Mesodermal cell (in vitro differentiated cells): ENCODE measurements at regions not wholly inside any gene's neighbourhood (a gene's known extent, or its start where the extent isn't known, plus 50 kb on each side); places are given as distances from the start of the nearest gene placed in this dataset.
A peak's percentile ranks its signal among the peaks of the same experiment; 100 is the strongest.
"Not testable (repeated sequence)": the region's sequence is repeated elsewhere in the genome, so short reads cannot be mapped to it uniquely, and the experiment has no call there.

Source experiments
- H3K27ac ChIP-seq: 2 replicates; pipeline ENCODE4 v1.7.0; 2013; ENCODE audit warnings: mild to moderate bottlenecking, low read depth, low read length, moderate library complexity; ENCODE audit not compliant: severe bottlenecking
- H3K36me3 ChIP-seq: 2 replicates; pipeline ENCODE4 v1.7.1; 2013; ENCODE audit warnings: mild to moderate bottlenecking, low read length, moderate library complexity; ENCODE audit not compliant: control insufficient read depth, insufficient read depth
- H3K4me1 ChIP-seq: one replicate; pipeline ENCODE4 v1.7.1; 2013; ENCODE audit warnings: mild to moderate bottlenecking, low read length; ENCODE audit not compliant: insufficient read depth, control insufficient read depth, poor library complexity, severe bottlenecking
- H3K4me3 ChIP-seq: 2 replicates; pipeline ENCODE4 v1.7.0; 2013; ENCODE audit warnings: low read length, control low read depth, mild to moderate bottlenecking; ENCODE audit not compliant: insufficient read depth, poor library complexity, severe bottlenecking; ENCODE audit errors: extremely low read depth
- H3K9me3 ChIP-seq: 2 replicates; pipeline ENCODE4 v1.7.1; 2013; ENCODE audit warnings: mild to moderate bottlenecking, low read length, moderate library complexity; ENCODE audit not compliant: control insufficient read depth
- WGBS, 2 experiments: methylation state at CpG; one replicate each; pipeline ENCODE4 v1.1.5; 2013; ENCODE audit warnings: missing lambda C conversion rate in 2 of 2; ENCODE audit not compliant: insufficient coverage in 2 of 2; 5-methylcytosine and 5-hydroxymethylcytosine counted together

- Histone ChIP-seq H3K4me3 (no peak overlapping the region), H3K9me3 (no peaks in the 10 kb centered on the region), H3K36me3 (no peaks in the 10 kb centered on the region), H3K4me1 (no peaks in the 10 kb centered on the region), H3K27ac (no peak overlapping the region)
- WGBS, 2 experiments = no CpG with 5 or more reads among the region's 3 CpGs
These were observed 963.3 kb upstream of the GRIA3 start for GRCh38 chrX:122220644-122221373.

- H3K27ac ChIP-seq, H3K36me3 ChIP-seq, H3K4me3 ChIP-seq, H3K9me3 ChIP-seq, H3K4me1 ChIP-seq: not testable (repeated sequence)
- no CpG with 5 or more reads among the region's 4 CpGs for WGBS, 2 experiments
These were observed 962.3 kb upstream of the GRIA3 start for GRCh38 chrX:122221810-122222209.

GRCh38 chrX:122224137-122224536, 959.9 kb upstream of the GRIA3 start:
- WGBS, 2 experiments = 0% methylated on average over 2 of the region's 9 CpGs; no CpG with 5 or more reads in 1 of the 2 experiments
- H3K27ac ChIP-seq, H3K4me1 ChIP-seq, H3K4me3 ChIP-seq, H3K36me3 ChIP-seq, H3K9me3 ChIP-seq: not testable (repeated sequence)

- H3K4me3 ChIP-seq = no peak overlapping the region
- H3K9me3 ChIP-seq = no peaks in the 10 kb centered on the region
- no peaks in the 10 kb centered on the region for H3K36me3 ChIP-seq
- peaks cover 2% of the 10 kb centered on the region for H3K4me1 ChIP-seq
- peak overlapping the region; percentile 51 for H3K27ac ChIP-seq
These were observed 945.3 kb upstream of the GRIA3 start for GRCh38 chrX:122238801-122239200.

GRCh38 chrX:122241959-122242358, 942.1 kb upstream of the GRIA3 start:
- 75% methylated on average over 1 of the region's 7 CpGs; no CpG with 5 or more reads in 1 of the 2 experiments for WGBS, 2 experiments
- Histone ChIP-seq H3K4me3 (no peak overlapping the region), H3K27ac (no peak overlapping the region), H3K9me3 (no peaks in the 10 kb centered on the region), H3K4me1 (peaks cover 2% of the 10 kb centered on the region), H3K36me3 (no peaks in the 10 kb centered on the region)

GRCh38 chrX:122244080-122244479, 940.0 kb upstream of the GRIA3 start:
- Histone ChIP-seq H3K4me1 (peaks cover 2% of the 10 kb centered on the region), H3K36me3 (no peaks in the 10 kb centered on the region), H3K9me3 (no peaks in the 10 kb centered on the region), H3K27ac (no peak overlapping the region), H3K4me3 (no peak overlapping the region)
- WGBS, 2 experiments = 100% methylated on average over 1 of the region's 2 CpGs; no CpG with 5 or more reads in 1 of the 2 experiments

- Histone ChIP-seq H3K4me3 (no peak overlapping the region), H3K4me1 (no peaks in the 10 kb centered on the region), H3K9me3 (no peaks in the 10 kb centered on the region), H3K27ac (no peak overlapping the region), H3K36me3 (no peaks in the 10 kb centered on the region)
These were observed 938.9 kb upstream of the GRIA3 start for GRCh38 chrX:122245175-122245574.

- no CpG with 5 or more reads among the region's 2 CpGs for WGBS, 2 experiments
- H3K9me3 ChIP-seq = no peaks in the 10 kb centered on the region
- no peaks in the 10 kb centered on the region for H3K36me3 ChIP-seq
- H3K4me1 ChIP-seq = no peaks in the 10 kb centered on the region
- no peak overlapping the region for H3K27ac ChIP-seq
- no peak overlapping the region for H3K4me3 ChIP-seq
These were observed 938.1 kb upstream of the GRIA3 start for GRCh38 chrX:122245943-122246342.

GRCh38 chrX:122246937-122247336, 937.1 kb upstream of the GRIA3 start:
- no peaks in the 10 kb centered on the region for H3K4me1 ChIP-seq
- H3K4me3 ChIP-seq = no peak overlapping the region
- H3K9me3 ChIP-seq = no peaks in the 10 kb centered on the region
- no peak overlapping the region for H3K27ac ChIP-seq
- no peaks in the 10 kb centered on the region for H3K36me3 ChIP-seq
- WGBS, 2 experiments = 60% methylated on average over 1 of the region's 3 CpGs; no CpG with 5 or more reads in 1 of the 2 experiments

- no peaks in the 10 kb centered on the region for H3K9me3 ChIP-seq
- H3K36me3 ChIP-seq = no peaks in the 10 kb centered on the region
- H3K4me3 ChIP-seq = no peak overlapping the region
- no peak overlapping the region for H3K27ac ChIP-seq
- no peaks in the 10 kb centered on the region for H3K4me1 ChIP-seq
These were observed 935.4 kb upstream of the GRIA3 start for GRCh38 chrX:122248681-122249080.

- H3K4me1 ChIP-seq = no peaks in the 10 kb centered on the region
- H3K9me3 ChIP-seq = no peaks in the 10 kb centered on the region
- no peak overlapping the region for H3K4me3 ChIP-seq
- no CpG with 5 or more reads among the region's 5 CpGs for WGBS, 2 experiments
- no peaks in the 10 kb centered on the region for H3K36me3 ChIP-seq
- no peak overlapping the region for H3K27ac ChIP-seq
These were observed 931.6 kb upstream of the GRIA3 start for GRCh38 chrX:122252454-122252853.
